Thoracic aorta (tissue), 2 donors: ENCODE measurements at regions not wholly inside any gene's neighbourhood (a gene's known extent, or its start where the extent isn't known, plus 50 kb on each side); places are given as distances from the start of the nearest gene placed in this dataset.

Source experiments
- ATAC-seq: fragments of 150-250 bp; one replicate; pipeline ENCODE4 v1.8.0; 2017; ENCODE audit warnings: low read depth; ENCODE audit not compliant: insufficient number of reproducible peaks, low FRiP score
- DNase-seq: peaks from one replicate; pipeline ENCODE4 v3.0.0-alpha.2; 2020; ENCODE audit warnings: low spot score
- H3K27ac ChIP-seq, 2 donors: fragments of 200-600 bp; sonication (generic); 1 replicate in 1 of 2; 2 replicates in 1 of 2; pipeline ENCODE4 v1.5.1; 2016; ENCODE audit warnings: mild to moderate bottlenecking in 2 of 2, moderate library complexity in 2 of 2
- H3K27me3 ChIP-seq: fragments of 200-600 bp; sonication (generic); replicated peaks from 2 replicates; pipeline ENCODE4 v1.6.0; 2016; ENCODE audit warnings: mild to moderate bottlenecking; ENCODE audit not compliant: insufficient read depth
- H3K36me3 ChIP-seq: fragments of 200-600 bp; sonication (generic); one replicate; pipeline ENCODE4 v1.5.1; 2016
- H3K4me1 ChIP-seq, 2 donors: fragments of 200-600 bp; sonication (generic); 1 replicate in 1 of 2; 2 replicates in 1 of 2; pipeline versions ENCODE4 v1.5.1 to v1.6.0; 2016; ENCODE audit warnings: low read depth in 2 of 2, mild to moderate bottlenecking in 1 of 2; ENCODE audit not compliant: control insufficient read depth in 1 of 2
- H3K4me3 ChIP-seq: fragments of 200-600 bp; sonication (generic); 2 replicates; pipeline ENCODE4 v1.5.1; 2016; ENCODE audit warnings: mild to moderate bottlenecking
- H3K9me3 ChIP-seq: fragments of 200-600 bp; sonication (generic); 2 replicates; pipeline ENCODE4 v1.5.1; 2016
- CTCF ChIP-seq: fragments of 200-600 bp; sonication (generic); IDR thresholded peaks from one replicate; pipeline ENCODE4 v1.5.1; 2019; ENCODE audit warnings: antibody characterized with exemption

DNA sequence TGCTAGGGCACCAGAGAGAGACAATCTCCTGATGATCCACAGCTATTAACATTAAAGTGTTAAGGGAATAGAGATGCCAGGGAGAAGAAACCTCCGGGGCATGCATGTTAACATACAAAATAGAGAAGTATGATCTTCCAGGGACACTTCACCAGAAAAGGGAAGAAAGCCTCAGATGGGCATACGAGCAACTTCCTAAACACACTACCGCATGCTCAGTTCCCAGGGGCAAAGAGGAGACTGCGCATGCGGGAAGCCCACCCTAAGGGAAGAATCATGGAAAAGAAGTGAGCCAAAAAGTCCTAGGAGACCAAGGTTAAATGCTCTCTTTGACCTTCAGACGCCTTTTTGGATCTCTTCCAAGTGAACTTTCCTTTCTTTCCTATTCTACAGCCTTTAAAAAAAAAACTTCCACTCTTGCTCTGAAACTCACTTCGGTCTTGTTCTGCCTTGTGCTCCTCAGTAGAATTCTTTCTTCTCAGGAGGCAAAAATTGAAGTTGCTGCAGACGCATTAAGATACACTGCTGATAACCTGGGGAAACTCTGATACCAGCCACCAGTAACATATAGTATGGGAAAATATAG is 1211.3 kb downstream of the REEP3 start:
- no peak overlapping the region for H3K27ac ChIP-seq
- no peaks in the 10 kb centered on the region for H3K9me3 ChIP-seq
- ATAC-seq (no peak), DNase-seq (no peak)
- H3K27me3 ChIP-seq = no peaks in the 10 kb centered on the region
- no peaks in the 10 kb centered on the region for H3K36me3 ChIP-seq
- H3K4me3 ChIP-seq = no peak overlapping the region
- no peak for TF ChIP-seq CTCF
- no peaks in the 10 kb centered on the region for H3K4me1 ChIP-seq

DNA sequence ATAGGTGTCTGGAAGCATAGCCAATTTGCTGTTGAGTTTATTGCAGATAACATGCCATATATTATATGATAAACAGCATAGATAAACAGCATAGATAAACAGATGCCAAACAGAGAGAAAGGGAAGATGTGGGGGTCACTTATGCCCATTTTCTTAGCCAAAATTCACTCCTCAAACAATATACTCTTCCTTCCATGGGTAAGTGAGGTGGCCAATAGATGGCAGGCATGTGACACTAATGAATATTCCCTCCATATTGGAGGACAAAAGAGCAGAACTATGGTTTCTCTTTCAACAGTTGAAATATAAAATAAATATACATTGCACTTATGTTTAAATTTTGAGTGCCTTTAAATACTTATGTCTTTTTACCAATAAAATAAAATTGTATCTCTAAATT is 1212.8 kb downstream of the REEP3 start:
- DNase-seq = no peak
- no peak for TF ChIP-seq CTCF
- no peaks in the 10 kb centered on the region for H3K36me3 ChIP-seq
- no peaks in the 10 kb centered on the region for H3K27me3 ChIP-seq
- no peak overlapping the region for H3K4me3 ChIP-seq
- no peak for ATAC-seq
- no peak overlapping the region for H3K27ac ChIP-seq
- no peaks in the 10 kb centered on the region for H3K9me3 ChIP-seq
- no peaks in the 10 kb centered on the region for H3K4me1 ChIP-seq

DNA sequence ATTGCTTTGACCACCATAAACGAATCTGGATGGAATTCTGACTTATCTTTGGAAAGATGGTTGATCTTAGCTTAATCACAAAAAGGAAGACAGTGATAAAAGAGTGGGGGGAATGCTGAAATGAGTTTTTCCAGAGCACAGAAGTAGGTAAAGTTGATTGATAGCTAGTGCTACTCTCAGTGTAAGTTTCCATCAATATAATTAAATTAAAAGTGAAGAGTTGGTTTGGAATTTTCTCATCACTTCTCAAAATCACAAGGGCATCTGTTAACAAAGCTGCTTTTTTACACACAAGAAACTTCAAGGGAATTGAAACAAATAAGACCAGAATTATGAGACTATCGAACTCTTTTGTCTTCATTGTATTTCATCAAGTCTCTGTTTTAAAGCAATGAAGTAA is 1217.3 kb downstream of the REEP3 start:
- Histone ChIP-seq H3K27ac (no peak overlapping the region), H3K4me1 (no peaks in the 10 kb centered on the region), H3K4me3 (no peak overlapping the region), H3K27me3 (no peaks in the 10 kb centered on the region), H3K9me3 (no peaks in the 10 kb centered on the region), H3K36me3 (no peaks in the 10 kb centered on the region)
- no peak for TF ChIP-seq CTCF
- DNase-seq (no peak), ATAC-seq (no peak)

GRCh38 chr10:64745565-64745964 is 1224.4 kb downstream of the REEP3 start:
- Histone ChIP-seq H3K27me3 (no peaks in the 10 kb centered on the region), H3K27ac (no peak overlapping the region), H3K4me3 (no peak overlapping the region), H3K4me1 (peaks cover 0 to under 1% of the 10 kb centered on the region in 2 donors), H3K36me3 (no peaks in the 10 kb centered on the region), H3K9me3 (no peaks in the 10 kb centered on the region)
- no peak for TF ChIP-seq CTCF
- ATAC-seq (no peak), DNase-seq (no peak)

DNA sequence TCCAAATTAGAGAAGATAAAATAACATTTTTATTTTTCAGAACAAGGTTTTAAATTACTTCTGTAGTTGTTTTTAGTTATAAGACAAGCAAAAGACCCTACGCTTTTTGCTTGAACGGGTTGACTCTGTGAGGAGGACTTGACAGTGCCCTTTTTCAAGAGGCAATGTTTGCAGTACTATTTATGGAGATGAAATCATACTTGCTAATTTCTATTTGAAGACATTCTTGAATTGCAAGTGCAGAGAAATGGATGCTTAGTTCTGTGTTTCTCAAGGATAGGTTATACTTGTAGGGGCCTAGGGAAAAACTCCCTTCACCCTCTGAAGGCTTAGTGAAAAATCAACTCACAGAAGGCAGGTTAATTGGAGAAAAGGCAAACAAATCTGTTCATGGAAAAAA is 1229.5 kb downstream of the REEP3 start:
- no peak overlapping the region for H3K4me3 ChIP-seq
- H3K36me3 ChIP-seq = no peaks in the 10 kb centered on the region
- no peaks in the 10 kb centered on the region for H3K27me3 ChIP-seq
- ATAC-seq = no peak
- TF ChIP-seq CTCF = no peak
- no peak overlapping the region for H3K27ac ChIP-seq
- peaks cover 0 to 5% of the 10 kb centered on the region in 2 donors for H3K4me1 ChIP-seq
- no peak for DNase-seq
- no peaks in the 10 kb centered on the region for H3K9me3 ChIP-seq
